Spleen (tissue), 7 donors: ENCODE measurements at regions not wholly inside any gene's neighbourhood (a gene's known extent, or its start where the extent isn't known, plus 50 kb on each side); places are given as distances from the start of the nearest gene placed in this dataset.

Experiments
- POLR2A ChIP-seq, 3 donors: fragments of 450-650 bp; IDR thresholded peaks; one replicate each; pipeline ENCODE4 v1.5.1; 2017; ENCODE audit warnings: antibody characterized with exemption in 3 of 3, mild to moderate bottlenecking in 1 of 3
- TF ChIP-seq, protein P1 (sequence below), 11 experiments: fragments of 200-600 bp in 7 of 11; fragments of 450-650 bp in 4 of 11; sonication (generic) in 4 of 11; IDR thresholded peaks in 8 of 11; conservative IDR thresholded peaks in 3 of 11; 1 replicate in 7 of 11; 2 replicates in 4 of 11; pipeline versions ENCODE4 v1.4.0 to v1.8.0; 2016 to 2021; ENCODE audit warnings: antibody characterized with exemption in 11 of 11, inconsistent platforms in 4 of 11, mild to moderate bottlenecking in 1 of 11
- donor health status: DM: no; HTN: no; CAD: no; lungs with moderate emphysema.
- donor health status: DM: no; HTN: no; CAD: no.
- donor health status: DM: no; HTN: no; CAD: no.

DNA sequence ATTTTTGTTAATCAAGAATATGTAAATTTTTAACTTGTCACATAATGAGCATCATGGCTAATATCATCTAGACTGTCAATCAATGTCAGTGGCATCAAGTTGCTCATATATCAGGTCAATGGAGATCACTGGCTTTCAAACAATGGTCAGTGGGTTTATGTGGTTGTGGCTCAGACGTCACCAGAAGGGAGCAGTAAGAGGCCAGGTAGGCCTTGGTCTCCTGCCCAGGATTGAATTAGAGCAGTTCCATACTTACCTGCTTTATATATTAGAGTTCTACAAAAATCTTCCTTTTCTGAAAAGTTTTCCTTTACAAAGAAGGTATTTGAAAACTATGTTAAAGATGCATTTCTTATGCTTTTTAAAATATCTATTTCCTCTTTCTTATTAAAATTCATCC is 206.3 kb upstream of the B3GALT2 start:
- TF ChIP-seq POLR2A (IDR thresholded peaks at IDR 0.05) = no peak
- TF ChIP-seq, protein P1, sequence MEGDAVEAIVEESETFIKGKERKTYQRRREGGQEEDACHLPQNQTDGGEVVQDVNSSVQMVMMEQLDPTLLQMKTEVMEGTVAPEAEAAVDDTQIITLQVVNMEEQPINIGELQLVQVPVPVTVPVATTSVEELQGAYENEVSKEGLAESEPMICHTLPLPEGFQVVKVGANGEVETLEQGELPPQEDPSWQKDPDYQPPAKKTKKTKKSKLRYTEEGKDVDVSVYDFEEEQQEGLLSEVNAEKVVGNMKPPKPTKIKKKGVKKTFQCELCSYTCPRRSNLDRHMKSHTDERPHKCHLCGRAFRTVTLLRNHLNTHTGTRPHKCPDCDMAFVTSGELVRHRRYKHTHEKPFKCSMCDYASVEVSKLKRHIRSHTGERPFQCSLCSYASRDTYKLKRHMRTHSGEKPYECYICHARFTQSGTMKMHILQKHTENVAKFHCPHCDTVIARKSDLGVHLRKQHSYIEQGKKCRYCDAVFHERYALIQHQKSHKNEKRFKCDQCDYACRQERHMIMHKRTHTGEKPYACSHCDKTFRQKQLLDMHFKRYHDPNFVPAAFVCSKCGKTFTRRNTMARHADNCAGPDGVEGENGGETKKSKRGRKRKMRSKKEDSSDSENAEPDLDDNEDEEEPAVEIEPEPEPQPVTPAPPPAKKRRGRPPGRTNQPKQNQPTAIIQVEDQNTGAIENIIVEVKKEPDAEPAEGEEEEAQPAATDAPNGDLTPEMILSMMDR (IDR thresholded peaks at IDR 0.05 in 8 of 11, conservative IDR thresholded peaks at IDR 0.05 in 3 of 11) = no peak
